ENCODE measurements at regions not wholly inside any gene's neighbourhood (a gene's known extent, or its start where the extent isn't known, plus 50 kb on each side); places are given as distances from the start of the nearest gene placed in this dataset.

DNA sequence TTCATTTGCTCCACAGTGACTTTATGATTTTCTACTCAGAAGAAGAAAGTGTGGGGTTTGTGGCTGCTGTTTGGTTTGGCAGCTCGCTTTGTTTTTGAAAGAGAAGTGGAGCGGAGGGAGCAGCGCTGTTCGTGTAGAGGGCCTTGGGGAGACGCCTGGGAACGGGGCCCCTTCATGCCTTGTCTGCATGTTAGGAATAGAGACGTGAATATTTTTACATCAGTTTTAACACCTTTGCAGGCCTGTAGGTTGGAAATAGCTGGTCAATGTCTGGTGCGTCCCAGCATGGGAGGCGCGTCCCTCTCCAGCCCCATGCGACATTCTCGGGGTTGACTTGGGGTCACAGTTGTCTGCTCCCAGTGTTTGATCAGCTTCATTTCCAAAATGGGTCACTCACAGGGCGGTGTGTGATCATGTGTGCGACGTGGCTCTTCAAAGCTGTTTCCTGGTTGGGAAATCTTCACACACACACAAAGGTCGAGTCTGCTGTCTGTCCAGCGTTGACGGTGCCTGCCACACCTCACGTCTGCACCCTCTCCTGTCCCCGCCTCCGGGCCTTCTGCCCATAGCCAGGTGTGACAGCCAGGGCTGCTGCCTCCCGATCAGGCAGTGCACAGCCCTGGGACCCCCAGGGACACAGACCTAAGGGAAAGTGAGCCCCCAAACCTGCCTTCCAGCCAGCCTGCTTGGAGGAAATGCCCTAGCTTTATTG, 149.2 kb downstream of the PSMG1 start:
- H3K4me1 Mint-ChIP-seq: no peaks in the 10 kb centered on the region
- DNase-seq (no peak), ATAC-seq (ENCODE audit: low read depth in 2 of 2) (no peak)
- H3K9me3 Mint-ChIP-seq: peaks cover 0 to 2% (median 0%) of the 10 kb centered on the region in 7 donors
- peaks cover 6 to 22% (median 17%) of the 10 kb centered on the region in 3 donors for H3K27me3 Mint-ChIP-seq
- no peak overlapping the region for H3K4me3 Mint-ChIP-seq
- H3K36me3 Mint-ChIP-seq: no peaks in the 10 kb centered on the region
- peak overlapping the region in 1 of 6 donors; percentile 38 for H3K27ac Mint-ChIP-seq

DNA sequence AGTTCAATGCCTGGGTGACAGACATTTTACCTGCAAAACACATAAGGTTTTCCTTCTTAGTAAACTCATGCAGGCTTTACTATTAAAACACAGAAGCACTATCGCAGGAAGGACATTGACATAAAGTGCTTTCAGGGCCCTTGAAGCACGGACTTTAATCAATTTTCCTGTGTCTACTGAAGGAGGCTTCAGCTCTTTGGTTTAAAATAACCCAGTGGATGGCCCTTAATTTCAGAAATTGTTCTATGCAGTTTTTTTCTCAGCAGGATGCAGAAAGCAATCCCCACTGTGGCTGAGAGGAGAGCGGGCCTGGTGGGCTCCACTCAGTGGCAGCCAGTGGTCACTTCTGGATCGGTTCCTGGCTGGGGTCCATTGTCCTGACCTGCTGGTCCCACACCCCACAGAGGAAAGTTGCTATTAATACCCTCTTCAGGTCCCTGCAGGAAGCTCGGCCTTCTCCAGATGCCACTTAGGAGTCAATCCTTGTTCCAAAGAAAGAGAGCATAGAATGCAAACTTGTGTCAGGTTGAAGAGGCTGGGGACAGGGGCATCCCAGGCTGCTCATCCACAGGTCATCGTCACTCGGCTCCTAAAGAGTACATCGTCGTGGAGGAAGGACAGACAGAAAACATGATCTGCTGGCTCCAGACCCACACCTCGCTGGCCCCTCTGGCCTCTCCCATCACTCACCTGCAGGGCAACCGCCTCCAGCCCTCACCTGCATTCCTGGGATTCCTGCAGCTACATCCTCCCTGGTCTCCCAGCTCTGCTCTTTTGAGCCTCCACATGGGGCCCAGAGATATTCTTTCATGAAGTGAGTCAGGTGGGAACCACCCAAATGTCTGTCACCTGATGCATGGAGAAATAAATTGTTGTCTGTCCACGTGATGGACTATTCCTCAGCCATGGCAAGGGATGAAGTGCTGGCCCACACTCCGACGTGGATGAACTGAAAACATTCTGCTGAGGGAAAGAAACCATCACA, 153.1 kb downstream of the PSMG1 start:
- DNase-seq (no peak), ATAC-seq (ENCODE audit: low read depth in 2 of 2) (no peak)
- H3K9me3 Mint-ChIP-seq: peaks cover 8 to 32% (median 13%) of the 10 kb centered on the region in 7 donors
- no peaks in the 10 kb centered on the region for H3K4me1 Mint-ChIP-seq
- H3K36me3 Mint-ChIP-seq: peaks cover 0 to 8% of the 10 kb centered on the region in 2 donors
- peaks cover 2 to 20% (median 8%) of the 10 kb centered on the region in 3 donors for H3K27me3 Mint-ChIP-seq
- H3K27ac Mint-ChIP-seq: no peak overlapping the region
- H3K4me3 Mint-ChIP-seq: no peak overlapping the region

DNA sequence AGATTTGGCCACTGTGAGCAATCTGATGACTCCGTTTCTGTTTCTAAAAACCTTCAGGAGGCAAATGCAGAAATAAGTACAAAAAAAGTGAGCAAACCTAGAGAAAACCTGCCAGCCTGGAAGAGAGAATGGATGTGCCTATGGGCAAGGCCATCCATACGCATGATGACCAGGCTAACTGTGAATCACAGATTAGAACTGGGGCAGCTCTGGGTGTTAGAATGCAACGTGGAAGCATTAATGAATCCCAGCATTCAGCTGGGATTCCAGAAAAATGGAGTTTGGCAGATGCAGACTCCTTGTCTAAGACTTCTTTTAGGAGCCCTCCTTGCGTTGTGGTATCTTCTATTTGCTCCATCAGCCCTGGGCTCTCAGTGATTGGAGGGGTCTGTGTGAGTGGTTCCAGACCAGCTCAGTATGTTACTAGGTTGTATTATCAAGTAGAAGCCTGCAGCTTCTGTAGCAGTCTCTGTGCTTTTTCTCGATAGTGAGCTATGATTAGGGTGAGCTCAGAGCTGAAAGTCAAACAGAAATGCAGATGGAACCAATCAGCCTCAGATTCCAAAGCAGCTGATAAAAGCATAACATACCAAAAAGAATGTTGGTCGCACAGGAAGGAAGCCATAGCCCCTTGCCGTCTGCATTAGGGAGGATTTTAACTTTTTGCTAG, 154.0 kb downstream of the PSMG1 start:
- H3K27ac Mint-ChIP-seq: no peak overlapping the region
- no peak for DNase-seq
- H3K4me3 Mint-ChIP-seq: no peak overlapping the region
- H3K4me1 Mint-ChIP-seq: no peaks in the 10 kb centered on the region
- no peak for ATAC-seq (ENCODE audit: low read depth in 2 of 2)
- H3K27me3 Mint-ChIP-seq: peaks cover 0 to 19% (median 8%) of the 10 kb centered on the region in 3 donors
- H3K36me3 Mint-ChIP-seq: peaks cover 0 to 8% of the 10 kb centered on the region in 2 donors
- H3K9me3 Mint-ChIP-seq: peaks cover 9 to 35% (median 15%) of the 10 kb centered on the region in 7 donors

DNA sequence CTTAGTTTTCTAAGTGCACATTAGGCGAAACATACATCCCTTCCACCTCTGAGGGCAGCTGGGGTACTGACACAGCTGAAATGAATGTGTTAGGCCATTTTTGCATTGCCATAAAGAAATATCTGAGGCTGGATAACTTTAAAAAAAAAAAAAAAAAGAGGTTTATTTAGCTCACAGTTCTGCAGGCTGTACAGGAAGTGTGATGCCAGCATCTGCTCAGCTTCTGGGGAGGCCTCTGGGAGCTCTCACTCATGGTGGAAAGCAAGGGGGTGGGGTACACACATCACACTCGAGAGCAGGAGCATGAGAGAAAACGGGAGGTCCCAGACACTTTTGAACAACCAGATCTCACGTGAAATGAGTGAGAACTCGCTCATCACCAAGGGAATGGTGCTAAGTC, 158.1 kb downstream of the PSMG1 start:
- H3K4me3 Mint-ChIP-seq: no peak overlapping the region
- H3K27me3 Mint-ChIP-seq: peaks cover 5 to 19% (median 18%) of the 10 kb centered on the region in 3 donors
- peak overlapping the region in 1 of 6 donors; percentile 32 for H3K27ac Mint-ChIP-seq
- ATAC-seq (ENCODE audit: low read depth in 2 of 2): no peak
- peaks cover under 1 to 8% of the 10 kb centered on the region in 2 donors for H3K36me3 Mint-ChIP-seq
- peaks cover 0 to 7% (median 0%) of the 10 kb centered on the region in 3 donors for H3K4me1 Mint-ChIP-seq
- peaks cover 9 to 41% (median 16%) of the 10 kb centered on the region in 7 donors for H3K9me3 Mint-ChIP-seq
- no peak for DNase-seq

DNA sequence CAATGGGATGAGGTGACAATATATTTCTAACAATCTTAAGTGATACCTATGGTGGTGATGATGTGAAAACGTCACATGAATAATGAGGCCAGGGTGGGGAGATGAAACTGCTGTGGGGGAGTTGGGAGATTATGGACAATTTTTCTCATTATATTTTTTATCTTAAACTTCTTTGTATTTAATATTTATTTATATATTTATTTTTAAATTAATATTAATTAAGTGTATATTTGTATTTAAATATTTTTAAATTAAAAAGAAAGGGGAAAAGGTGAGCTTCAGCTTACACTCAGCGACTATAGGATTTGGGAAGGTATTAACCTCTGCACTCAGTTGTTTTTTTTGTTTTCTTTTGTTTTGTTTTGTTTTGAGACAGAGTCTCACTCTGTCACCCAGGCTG, 158.7 kb downstream of the PSMG1 start:
- Mint-ChIP-seq H3K27me3 (peaks cover 11 to 25% (median 24%) of the 10 kb centered on the region in 3 donors), H3K4me3 (no peak overlapping the region), H3K9me3 (peaks cover 9 to 41% (median 16%) of the 10 kb centered on the region in 7 donors), H3K27ac (no peak overlapping the region), H3K36me3 (peaks cover 6 to 8% of the 10 kb centered on the region in 2 donors), H3K4me1 (peaks cover 0 to 7% (median 0%) of the 10 kb centered on the region in 3 donors)
- ATAC-seq (ENCODE audit: low read depth in 2 of 2) (no peak), DNase-seq (no peak)

DNA sequence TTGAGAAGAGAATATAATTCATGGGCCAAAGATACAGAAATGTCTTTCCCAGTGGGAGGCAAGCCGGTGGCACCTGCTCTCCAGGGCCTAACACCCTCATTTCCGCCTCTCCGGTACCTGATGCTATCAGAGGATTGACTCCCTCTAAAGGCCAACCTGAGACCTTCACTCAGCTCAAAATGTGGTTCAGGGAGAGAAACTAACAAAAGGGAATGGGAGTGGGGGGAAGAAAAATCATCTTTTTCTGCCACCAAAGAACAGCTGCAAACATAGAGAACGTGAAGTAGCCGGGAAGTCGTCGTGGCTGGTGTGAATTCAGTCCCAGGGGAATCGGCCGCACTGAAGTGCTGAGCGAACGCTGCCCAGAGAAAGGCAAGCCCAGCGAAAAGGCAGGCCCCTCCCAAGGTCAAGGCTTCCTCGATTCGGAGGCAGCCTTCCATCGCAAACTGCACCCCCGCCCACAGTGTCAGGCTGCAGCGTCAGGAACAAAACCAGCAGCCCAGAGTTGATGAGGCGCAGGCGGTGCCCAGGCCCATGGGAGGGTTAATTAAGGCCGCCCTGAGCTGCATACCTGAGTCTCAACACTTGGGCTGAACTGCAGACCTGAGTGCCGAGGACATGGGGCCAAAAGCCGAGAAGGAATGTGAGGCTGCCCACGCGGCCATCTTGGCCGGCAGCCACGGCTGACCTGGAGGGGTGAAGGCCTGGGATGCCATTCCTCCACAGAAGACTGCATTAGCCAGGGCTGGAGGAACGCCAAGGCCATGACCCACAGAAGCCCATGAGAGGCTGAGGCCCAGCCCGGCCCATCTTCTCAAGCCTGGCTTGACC, 160.2 kb downstream of the PSMG1 start:
- ATAC-seq (ENCODE audit: low read depth in 2 of 2) (no peak), DNase-seq (no peak)
- Mint-ChIP-seq H3K27ac (peak overlapping the region in 1 of 6 donors; percentile 87), H3K4me3 (no peak overlapping the region), H3K27me3 (peaks cover 9 to 35% (median 31%) of the 10 kb centered on the region in 3 donors), H3K36me3 (peaks cover 6 to 8% of the 10 kb centered on the region in 2 donors), H3K9me3 (peaks cover 9 to 35% (median 14%) of the 10 kb centered on the region in 7 donors), H3K4me1 (peaks cover 0 to 7% (median 3%) of the 10 kb centered on the region in 3 donors)

DNA sequence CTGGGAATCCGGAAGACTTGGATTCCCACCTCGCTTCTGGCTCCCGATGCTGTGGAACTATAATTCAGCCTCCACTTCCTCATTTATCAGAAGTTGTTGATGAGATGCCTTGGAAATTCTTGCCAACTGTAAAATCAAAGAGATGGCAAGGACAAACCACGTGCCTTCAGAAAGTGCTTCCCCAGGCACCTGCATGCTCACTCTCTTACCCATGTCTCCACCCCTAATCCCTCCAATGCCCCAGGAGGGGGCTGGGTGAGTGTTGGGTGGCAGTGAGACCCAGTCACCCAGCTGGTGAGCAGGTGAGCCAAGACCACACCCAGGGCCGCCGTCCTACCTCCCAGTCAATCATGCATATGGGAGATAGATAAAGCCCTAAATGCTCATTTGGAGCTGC, 160.8 kb downstream of the PSMG1 start:
- H3K36me3 Mint-ChIP-seq: peaks cover 6 to 8% of the 10 kb centered on the region in 2 donors
- peaks cover 4 to 8% (median 5%) of the 10 kb centered on the region in 3 donors for H3K4me1 Mint-ChIP-seq
- H3K27ac Mint-ChIP-seq: peak overlapping the region in 1 of 6 donors; percentile 87
- ATAC-seq (ENCODE audit: low read depth in 2 of 2) (no peak), DNase-seq (no peak)
- peaks cover 9 to 35% (median 31%) of the 10 kb centered on the region in 3 donors for H3K27me3 Mint-ChIP-seq
- H3K9me3 Mint-ChIP-seq: peaks cover 5 to 29% (median 9%) of the 10 kb centered on the region in 7 donors
- H3K4me3 Mint-ChIP-seq: no peak overlapping the region

DNA sequence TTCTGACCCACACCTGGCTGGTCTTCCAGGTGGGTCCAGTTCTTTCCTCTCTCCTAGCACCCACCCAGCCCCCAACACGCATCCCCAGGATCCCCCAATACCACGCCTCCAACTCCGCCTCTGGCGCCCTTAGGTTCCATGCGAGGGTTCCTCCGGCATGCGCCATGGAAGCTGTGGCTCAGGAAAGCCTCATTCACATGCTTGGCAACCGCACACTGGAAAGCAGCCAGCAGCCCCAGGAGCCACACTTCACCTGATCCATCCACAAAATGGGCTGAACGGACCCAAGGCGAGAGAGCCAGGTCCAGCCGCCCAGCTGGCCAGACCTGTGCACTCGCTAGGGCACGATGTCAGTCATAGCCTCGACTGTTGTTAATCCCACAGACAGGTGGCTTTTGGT, 161.2 kb downstream of the PSMG1 start:
- Mint-ChIP-seq H3K4me3 (no peak overlapping the region), H3K9me3 (peaks cover 4 to 25% (median 8%) of the 10 kb centered on the region in 7 donors), H3K27me3 (peaks cover 9 to 35% (median 31%) of the 10 kb centered on the region in 3 donors), H3K27ac (no peak overlapping the region), H3K4me1 (peaks cover 8 to 12% (median 9%) of the 10 kb centered on the region in 3 donors), H3K36me3 (peaks cover 6 to 8% of the 10 kb centered on the region in 2 donors)
- ATAC-seq (ENCODE audit: low read depth in 2 of 2) (no peak), DNase-seq (no peak)

DNA sequence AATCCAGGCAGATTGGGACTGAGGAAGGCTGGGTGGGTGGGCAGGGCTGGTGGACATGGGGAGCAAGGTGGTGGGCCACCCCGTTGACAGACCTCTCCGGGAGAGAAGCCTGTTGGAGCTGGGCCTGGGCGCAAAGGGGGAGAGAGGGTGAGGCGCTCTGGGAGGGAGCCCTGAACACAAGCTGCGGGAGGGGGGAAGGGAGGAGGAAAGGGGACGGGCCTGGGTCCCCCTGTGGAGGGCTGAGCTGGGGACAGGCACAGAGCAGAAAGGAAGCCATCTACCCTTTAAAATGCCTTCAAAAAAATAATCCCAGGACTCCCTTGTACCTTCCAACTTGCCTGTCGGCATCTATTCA, 161.8 kb downstream of the PSMG1 start:
- Mint-ChIP-seq H3K4me3 (no peak overlapping the region), H3K27me3 (peaks cover 9 to 34% (median 31%) of the 10 kb centered on the region in 3 donors), H3K4me1 (peaks cover 13 to 16% (median 14%) of the 10 kb centered on the region in 3 donors), H3K9me3 (peaks cover 3 to 21% (median 8%) of the 10 kb centered on the region in 7 donors), H3K27ac (no peak overlapping the region), H3K36me3 (peaks cover 6 to 8% of the 10 kb centered on the region in 2 donors)
- no peak for ATAC-seq (ENCODE audit: low read depth in 2 of 2)
- no peak for DNase-seq

DNA sequence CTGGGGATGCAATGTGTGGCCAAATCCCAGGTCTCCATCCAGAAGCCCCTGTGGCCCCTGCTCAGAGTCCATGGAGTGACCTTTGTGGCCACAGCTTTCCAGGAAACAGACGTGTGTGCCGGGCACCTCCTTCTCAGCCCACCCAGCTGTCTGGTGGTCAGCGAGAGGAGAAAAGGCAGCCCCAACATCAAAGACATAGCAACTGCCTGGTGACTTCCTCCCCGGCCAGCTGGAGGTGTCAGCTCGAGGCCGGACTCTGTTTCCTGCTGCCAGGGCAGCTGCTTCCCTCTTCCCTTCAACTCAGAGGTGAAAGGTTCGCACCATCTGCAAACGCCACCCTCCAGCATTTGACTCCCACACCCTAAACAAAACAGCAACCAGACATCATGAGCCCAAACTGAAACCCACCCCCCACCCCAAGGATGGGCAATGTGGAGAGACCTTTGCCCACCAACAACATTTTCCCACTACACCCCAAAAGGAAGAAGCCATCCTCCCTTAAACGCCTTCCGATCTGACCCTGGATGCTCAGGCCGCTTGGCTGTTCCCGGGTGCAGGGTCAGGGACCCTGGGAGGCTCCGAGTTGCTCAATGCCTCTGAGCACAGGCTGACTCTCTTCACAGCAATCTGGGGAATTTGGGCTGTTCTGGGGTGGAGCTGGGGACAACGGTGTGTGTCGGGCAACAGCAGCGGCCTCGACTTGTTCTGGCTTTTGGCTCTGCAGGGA, 162.3 kb downstream of the PSMG1 start:
- peak overlapping the region in 1 of 6 donors; percentile 44 for H3K27ac Mint-ChIP-seq
- ATAC-seq (ENCODE audit: low read depth in 2 of 2): no peak
- peaks cover 13 to 17% (median 16%) of the 10 kb centered on the region in 3 donors for H3K4me1 Mint-ChIP-seq
- peaks cover under 1 to 16% (median 7%) of the 10 kb centered on the region in 7 donors for H3K9me3 Mint-ChIP-seq
- no peak for DNase-seq
- H3K27me3 Mint-ChIP-seq: peaks cover 9 to 31% (median 29%) of the 10 kb centered on the region in 3 donors
- H3K4me3 Mint-ChIP-seq: no peak overlapping the region
- peaks cover 2 to 6% of the 10 kb centered on the region in 2 donors for H3K36me3 Mint-ChIP-seq

DNA sequence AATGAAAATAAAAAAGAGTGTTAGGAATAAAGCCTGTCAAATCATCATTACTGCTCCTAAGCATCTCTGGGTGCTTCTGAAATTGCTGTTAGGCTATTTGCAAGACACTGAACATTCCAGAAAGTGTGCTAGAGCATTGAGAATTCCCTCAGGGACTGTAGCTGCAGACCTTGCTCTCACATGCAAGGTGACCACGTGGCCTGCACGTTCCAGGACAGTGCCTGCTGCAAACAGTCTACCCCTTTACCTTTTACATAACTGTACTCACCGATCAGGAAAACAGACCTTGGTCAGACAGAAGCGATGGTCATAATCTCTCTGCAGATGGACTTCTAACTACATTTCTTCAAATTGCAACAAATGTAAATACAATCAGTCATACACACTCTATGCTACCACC, 164.5 kb downstream of the PSMG1 start:
- Mint-ChIP-seq H3K4me3 (no peak overlapping the region), H3K9me3 (peaks cover 0 to under 1% (median 0%) of the 10 kb centered on the region in 7 donors), H3K27me3 (peaks cover 9 to 31% (median 26%) of the 10 kb centered on the region in 3 donors)

More for the DNA sequence above, 164.5 kb downstream of the PSMG1 start:
- no peak for DNase-seq
- Mint-ChIP-seq H3K27ac (no peak overlapping the region), H3K4me1 (peaks cover 13 to 17% (median 16%) of the 10 kb centered on the region in 3 donors), H3K36me3 (peaks cover 0 to 6% of the 10 kb centered on the region in 2 donors)
- ATAC-seq (ENCODE audit: low read depth in 2 of 2): no peak

Measured in naive B cell (primary cell).